GM19455 (cell line): ENCODE measurements at regions not wholly inside any gene's neighbourhood (a gene's known extent, or its start where the extent isn't known, plus 50 kb on each side); places are given as distances from the start of the nearest gene placed in this dataset.
"Not testable (repeated sequence)": the region's sequence is repeated elsewhere in the genome, so short reads cannot be mapped to it uniquely, and the experiment has no call there.

ENCODE experiments used
- ATAC-seq: cut with Tn5 transposase; IDR thresholded peaks from one replicate; pipeline ENCODE4 v1.9.1; 2021; ENCODE audit not compliant: unreplicated experiment

- ATAC-seq, result no peak
These were observed 305.8 kb upstream of the GULP1 start for GRCh38 chr2:187985923-187986322.

DNA sequence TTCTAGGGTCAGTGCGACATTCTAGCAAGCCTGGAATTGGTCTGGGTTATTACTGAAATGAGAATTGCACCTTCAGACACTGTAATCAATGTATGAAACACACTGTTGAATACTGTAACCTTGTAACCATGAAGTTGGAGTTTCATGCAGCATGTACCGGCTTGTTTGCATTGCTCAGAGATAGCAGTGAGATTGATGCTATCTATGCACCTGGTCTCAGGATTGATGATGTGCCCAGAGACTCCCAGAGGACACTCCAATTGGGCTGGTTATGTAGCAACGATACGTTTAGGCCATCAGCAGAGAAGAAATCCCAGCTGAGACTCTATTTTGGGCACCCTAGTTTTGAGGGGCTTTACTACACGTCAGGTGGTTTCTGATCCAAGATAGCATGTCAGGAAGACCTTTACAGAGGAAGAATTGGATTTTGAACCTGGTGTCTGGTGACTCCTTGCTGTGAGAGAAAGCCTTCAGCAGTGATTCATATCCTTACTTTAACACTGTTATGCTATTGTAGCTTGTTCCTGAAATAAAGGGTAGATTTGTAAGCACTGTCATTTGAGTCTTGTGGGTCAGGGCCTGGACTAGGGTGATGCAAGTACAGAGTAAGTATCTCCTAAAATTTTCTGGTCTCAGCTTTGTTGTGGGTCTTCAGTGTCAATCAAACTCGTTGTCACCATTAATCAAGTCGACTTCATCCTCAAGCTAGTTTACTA lies 305.1 kb upstream of the GULP1 start:
- no peak for ATAC-seq

DNA sequence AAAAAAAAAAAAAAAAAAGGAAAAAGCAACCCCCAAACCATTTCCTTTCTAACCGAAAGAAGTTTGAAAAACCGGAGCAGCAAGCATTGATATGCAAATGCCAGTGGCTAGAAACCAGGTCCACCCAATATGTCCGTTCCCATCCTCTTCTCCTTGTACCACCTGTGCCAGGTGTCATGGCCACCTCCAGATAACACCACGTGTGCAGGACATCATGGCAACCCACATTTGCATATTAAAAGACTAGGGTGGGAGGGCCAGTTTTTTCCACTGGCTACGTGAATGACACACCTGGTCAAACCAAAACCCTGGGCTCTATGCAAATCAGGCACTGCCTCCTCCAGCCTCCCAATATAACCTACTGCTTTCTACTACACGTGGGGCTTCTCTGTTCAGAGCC lies 303.3 kb upstream of the GULP1 start:
- ATAC-seq, result no peak

DNA sequence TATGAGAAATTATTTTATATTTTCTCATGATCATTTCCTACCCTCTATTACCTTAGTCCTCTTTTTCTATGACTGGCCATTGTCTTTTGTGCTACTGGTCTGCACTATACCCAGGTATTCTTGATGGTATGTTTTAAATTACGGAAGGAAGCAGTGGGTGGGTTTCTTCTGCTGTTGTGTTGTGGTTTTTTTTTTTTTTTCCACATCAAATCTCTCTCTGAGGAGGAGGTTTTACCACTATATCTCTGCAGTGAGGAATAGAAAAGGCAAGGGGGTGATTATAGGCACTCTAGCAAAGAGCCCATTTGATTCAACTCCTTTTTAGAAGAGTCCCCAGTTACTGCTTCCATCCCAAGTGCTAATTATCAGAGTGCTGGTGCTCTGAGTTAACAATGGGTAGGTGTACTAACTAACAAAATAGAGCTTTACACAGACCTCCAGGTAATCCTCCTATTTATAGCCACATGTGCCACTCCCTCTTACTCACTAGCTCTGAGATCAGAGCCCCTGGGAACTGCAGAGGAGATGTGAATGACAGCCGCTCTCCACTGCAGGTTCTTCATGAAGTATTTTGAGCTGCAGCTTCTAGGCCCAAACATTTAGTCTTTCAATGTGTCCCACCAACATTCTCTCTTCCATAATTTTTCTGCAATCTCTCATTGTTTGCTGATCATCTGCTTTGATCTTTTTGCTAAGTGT lies 301.6 kb upstream of the GULP1 start:
- no peak for ATAC-seq

DNA sequence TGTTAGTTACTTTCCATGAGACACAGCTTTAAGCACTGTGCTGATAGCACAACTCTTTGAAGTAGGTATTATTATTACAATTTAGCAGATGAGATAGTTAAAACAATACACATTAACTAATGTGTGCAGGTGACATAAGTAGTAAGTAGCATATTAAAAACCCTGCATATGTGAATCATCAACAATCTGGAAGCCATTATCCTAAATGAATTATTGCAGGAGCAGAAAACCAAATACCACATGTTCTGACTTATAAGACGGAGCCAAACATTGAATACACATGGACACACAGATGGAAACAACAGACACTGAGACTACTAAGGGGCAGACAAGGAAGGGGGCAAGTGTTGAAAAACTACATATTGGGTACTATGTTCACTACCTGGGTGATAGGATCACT lies 300.3 kb upstream of the GULP1 start:
- no peak for ATAC-seq

GRCh38 chr2:187994464-187995331 lies 297.0 kb upstream of the GULP1 start:
- ATAC-seq, result no peak

DNA sequence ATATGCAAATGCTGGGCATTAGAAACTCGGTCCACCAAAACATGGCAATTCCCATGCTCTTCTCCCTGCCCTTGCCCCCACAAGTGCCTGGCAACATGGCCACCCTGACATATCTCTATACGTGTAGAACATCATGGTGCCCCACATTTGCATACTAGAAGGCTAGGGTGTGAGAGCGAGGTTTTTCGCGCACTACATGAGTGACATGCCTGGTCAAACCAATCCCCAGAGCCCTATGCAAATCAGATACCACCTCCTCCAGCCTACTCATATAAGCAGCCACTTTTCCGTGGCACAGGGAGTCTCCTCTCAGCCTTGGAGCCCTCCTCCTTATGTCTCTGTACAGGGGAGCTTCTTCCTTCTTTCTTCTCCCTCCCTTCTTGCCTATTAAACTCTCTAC lies 296.1 kb upstream of the GULP1 start:
- no peak for ATAC-seq

DNA sequence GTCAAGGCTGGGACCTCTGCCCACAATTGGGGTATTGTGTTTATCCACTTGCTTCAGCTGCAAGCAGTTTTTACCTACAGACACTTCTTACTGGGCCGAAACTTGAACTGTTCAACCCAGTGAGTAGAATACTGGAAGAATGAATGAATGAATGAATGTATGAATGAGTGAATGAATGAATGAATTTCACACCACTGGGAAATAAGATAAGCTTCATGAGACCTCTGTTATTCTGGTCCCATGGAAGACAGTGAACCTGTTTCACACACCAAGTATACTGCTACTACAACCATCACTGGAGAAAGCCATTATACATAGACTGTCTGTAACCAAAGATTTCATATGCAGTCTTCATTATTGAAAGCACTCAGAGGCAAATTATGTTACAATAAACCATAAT lies 295.0 kb upstream of the GULP1 start:
- ATAC-seq, result no peak

DNA sequence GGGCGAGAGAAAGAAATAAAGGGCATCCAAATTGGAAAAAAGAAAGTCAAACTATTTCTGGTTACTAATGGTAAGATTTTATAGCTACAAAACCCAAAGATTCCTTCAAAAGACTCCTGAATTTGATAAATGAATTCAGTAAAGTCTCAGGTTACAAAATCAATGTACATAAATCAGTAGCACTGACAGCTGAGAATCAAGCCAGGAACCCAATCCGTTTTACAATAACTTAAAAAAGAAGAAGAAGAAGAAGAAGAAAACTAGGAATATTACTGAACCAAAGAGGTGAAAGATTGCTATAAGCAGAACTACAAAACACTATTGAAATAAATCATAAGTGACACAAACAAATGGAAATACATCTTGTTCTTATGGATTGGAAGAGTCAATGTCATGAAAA lies 291.5 kb upstream of the GULP1 start:
- ATAC-seq, result no peak

- ATAC-seq, result no peak
These were observed 287.9 kb upstream of the GULP1 start for GRCh38 chr2:188003800-188004199.

- no peak for ATAC-seq
These were observed 277.9 kb upstream of the GULP1 start for GRCh38 chr2:188013767-188014166.

DNA sequence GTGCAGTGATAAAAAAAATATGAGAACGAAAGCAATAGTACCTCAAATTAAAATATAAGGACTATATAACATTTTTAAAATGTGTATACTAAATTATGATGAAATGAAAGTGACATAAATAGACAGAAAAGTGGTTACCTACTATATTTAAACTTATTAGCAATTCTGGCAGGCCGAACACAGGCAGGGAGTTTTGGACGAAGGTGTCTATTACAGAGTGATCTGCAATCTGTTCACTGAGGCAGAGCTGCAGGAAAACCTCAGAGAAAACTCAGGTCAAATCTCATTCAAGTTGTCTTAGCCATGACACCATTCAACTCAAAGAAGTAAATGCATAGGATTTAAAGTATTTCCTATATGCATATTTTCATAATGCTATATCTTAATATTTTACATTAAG lies 274.8 kb upstream of the GULP1 start:
- ATAC-seq, result no peak

- no peak for ATAC-seq
These were observed 269.3 kb upstream of the GULP1 start for GRCh38 chr2:188022389-188022788.

GRCh38 chr2:188023035-188023434 lies 268.6 kb upstream of the GULP1 start:
- no peak for ATAC-seq

DNA sequence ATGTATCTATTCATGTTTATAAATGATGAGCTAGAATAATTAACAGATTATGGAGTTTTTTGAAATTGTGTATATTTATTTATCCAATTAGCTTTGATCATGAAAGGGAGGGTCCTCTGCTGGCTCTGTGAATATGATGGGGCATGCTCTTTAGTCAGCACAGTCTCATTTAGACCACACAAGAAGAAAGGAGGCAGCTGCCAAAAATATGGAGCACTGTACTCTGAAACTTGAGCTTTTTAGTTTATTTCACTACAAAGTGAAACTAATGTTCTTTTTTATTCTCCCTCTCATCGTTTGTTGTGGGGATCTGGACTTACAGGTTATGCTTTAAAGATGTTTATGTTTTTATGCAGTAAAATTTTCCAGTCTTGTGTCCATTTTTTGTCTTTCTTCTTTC lies 266.9 kb upstream of the GULP1 start:
- ATAC-seq, result no peak

DNA sequence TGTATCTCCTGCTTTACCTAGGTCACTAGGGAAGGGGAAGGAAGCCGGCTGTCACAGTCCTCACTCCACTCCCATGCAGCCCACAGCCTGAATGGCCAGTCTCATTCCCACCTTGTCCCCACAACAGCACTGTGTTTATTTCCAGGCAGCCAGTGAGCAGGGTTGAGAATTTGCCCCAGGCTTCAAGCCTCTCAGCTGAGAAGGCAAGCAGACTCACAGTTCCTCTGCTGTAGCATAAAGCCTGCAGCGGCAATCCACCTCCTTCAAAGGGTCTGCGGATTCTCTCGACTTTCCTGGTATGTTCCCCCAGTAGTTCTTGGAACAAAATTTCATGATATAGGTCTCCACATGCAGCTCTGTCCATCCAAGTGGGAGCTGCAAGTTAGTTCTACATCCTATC lies 262.9 kb upstream of the GULP1 start:
- ATAC-seq, result no peak

GRCh38 chr2:188032306-188032705 lies 259.4 kb upstream of the GULP1 start:
- no peak for ATAC-seq

DNA sequence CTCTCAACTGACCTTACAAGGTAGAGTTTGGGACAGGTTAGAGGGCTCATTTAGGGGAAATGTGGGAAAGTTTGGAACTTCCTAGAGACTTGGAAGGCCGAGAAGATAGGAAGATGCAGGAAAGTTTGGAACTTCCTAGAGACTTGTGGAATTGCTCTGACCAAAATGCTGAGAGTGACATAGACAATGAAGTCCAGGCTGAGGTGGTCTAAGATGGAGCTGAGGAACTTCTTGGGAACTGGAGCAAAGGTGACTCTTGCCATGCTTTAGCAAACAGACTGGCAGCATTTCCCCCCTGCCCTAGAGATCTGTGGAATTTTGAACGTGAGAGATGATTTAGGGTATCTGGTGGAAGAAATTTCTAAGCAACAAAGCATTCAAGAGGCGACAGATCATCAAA lies 258.9 kb upstream of the GULP1 start:
- ATAC-seq, result no peak

DNA sequence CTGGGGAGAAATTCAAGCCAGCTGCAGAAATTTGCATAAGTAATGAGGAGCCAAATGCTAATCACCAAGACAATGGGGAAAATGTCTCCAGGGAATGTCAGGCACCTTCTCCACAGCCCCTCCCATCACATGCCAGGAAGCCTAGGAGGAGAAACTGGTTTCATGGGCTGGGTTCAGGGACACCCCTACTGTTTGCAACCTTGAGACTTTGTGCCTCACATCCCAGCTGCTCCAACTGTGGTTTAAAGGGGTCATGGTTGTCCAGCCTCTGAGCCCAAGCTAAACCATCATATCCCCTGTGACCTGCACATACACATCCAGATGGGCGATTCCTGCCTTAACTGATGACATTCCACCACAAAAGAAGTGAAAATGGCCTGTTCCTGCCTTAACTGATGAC lies 258.4 kb upstream of the GULP1 start:
- ATAC-seq, result not testable (repeated sequence)

GRCh38 chr2:188034102-188034501 lies 257.6 kb upstream of the GULP1 start:
- ATAC-seq, result not testable (repeated sequence)

DNA sequence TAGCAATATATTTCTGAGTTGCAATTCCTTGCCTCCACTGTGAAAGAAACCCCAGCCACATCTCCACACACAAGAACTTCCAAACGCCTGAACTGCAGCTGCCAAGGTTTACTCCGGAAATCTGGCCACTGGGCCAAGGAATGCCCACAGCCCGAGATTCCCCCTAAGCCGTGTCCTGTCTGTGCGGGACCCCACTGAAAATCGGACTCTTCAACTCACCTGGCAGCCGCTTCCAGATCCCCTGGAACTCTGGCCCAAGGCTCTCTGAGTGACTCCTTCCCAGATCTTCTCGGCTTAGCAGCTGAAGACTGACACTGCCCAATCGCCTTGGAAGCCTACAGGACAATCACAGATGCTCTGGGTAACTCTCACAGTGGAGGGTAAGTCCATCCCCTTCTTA lies 256.3 kb upstream of the GULP1 start:
- ATAC-seq, result not testable (repeated sequence)

DNA sequence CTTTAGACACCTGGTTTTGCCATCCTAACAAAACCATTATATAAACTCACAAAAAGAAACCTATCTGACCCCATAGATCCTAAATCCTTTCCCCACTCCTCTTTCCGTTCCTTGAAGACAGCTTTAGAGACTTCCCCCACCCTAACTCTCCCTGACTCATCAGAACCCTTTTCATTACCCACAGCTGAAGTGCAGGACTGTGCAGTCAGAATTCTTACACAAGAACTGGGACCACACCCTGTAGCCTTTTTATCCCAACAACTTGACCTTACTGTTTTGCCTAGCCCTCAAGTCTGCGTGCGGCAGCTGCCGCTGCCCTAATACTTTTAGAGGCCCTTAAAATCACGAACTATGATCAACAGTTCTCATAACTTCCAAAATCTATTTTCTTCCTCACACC lies 254.9 kb upstream of the GULP1 start:
- not testable (repeated sequence) for ATAC-seq
